ENCODE measurements at regions not wholly inside any gene's neighbourhood (a gene's known extent, or its start where the extent isn't known, plus 50 kb on each side); places are given as distances from the start of the nearest gene placed in this dataset.

GRCh38 chr5:103891151-103891550 is 328.6 kb upstream of the NUDT12 start:
- H3K27me3 ChIP-seq (replicated peaks) = no peaks in the 10 kb centered on the region
- H3K27ac ChIP-seq = no peak overlapping the region
- no peak overlapping the region for H3K4me3 ChIP-seq (ENCODE audit: low read depth, low read length)
- TF ChIP-seq, protein P1, sequence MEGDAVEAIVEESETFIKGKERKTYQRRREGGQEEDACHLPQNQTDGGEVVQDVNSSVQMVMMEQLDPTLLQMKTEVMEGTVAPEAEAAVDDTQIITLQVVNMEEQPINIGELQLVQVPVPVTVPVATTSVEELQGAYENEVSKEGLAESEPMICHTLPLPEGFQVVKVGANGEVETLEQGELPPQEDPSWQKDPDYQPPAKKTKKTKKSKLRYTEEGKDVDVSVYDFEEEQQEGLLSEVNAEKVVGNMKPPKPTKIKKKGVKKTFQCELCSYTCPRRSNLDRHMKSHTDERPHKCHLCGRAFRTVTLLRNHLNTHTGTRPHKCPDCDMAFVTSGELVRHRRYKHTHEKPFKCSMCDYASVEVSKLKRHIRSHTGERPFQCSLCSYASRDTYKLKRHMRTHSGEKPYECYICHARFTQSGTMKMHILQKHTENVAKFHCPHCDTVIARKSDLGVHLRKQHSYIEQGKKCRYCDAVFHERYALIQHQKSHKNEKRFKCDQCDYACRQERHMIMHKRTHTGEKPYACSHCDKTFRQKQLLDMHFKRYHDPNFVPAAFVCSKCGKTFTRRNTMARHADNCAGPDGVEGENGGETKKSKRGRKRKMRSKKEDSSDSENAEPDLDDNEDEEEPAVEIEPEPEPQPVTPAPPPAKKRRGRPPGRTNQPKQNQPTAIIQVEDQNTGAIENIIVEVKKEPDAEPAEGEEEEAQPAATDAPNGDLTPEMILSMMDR (IDR thresholded peaks at IDR 0.05; ENCODE audit: low read depth, low read length, missing control alignments) = no peak
- DNase-seq = no peak
- in situ Hi-C loops (cut with HindIII; ENCODE audit: low pct_ligation_motif_present, low sequenced_read_pairs) = no loop called here
- no peaks in the 10 kb centered on the region for H3K36me3 ChIP-seq (replicated peaks)

- TF ChIP-seq, protein P1 (IDR thresholded peaks at IDR 0.05; ENCODE audit: low read depth, low read length, missing control alignments) = no peak
- Histone ChIP-seq H3K36me3 (replicated peaks) (no peaks in the 10 kb centered on the region), H3K27me3 (replicated peaks) (no peaks in the 10 kb centered on the region), H3K27ac (no peak overlapping the region), H3K4me3 (ENCODE audit: low read depth, low read length) (no peak overlapping the region)
- in situ Hi-C loops (cut with HindIII; ENCODE audit: low pct_ligation_motif_present, low sequenced_read_pairs) = no loop called here
- no peak for DNase-seq
Measured at GRCh38 chr5:103890313-103890712, 327.7 kb upstream of the NUDT12 start.

DNA sequence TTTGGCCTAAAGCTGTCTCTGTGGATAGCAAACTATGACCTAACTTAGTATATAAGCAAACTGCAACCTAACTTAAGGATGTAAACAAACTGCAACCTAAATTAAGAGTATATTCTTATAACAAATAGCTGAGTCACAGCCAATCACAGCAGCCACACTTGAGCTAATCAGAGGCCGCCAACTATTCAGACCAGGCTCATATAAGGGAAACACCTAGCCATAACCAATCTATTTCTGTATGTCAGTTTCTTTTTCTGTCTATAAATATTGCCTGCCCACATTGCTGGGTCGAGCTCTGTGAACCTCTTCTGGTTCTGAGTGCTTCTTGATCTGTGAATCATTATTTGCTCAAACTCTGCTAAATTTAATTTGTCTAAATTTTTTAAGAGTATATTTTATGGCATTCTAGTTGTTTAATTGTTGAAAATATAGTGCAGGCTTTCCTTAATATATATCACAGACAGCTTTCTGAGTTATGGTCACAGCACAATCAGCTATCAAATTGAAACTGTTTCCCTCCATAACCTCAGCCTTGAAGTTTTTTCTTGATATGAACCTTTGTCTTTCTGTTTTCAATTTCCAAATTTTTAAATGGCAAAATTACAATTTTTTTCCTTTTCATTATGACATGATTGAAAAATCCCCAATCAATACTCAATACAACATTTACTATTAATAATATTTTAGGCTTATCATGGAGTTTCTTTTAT is 327.1 kb upstream of the NUDT12 start:
- Histone ChIP-seq H3K4me3 (ENCODE audit: low read depth, low read length) (no peak overlapping the region), H3K27me3 (replicated peaks) (no peaks in the 10 kb centered on the region), H3K27ac (no peak overlapping the region), H3K36me3 (replicated peaks) (no peaks in the 10 kb centered on the region)
- TF ChIP-seq, protein P1 (IDR thresholded peaks at IDR 0.05; ENCODE audit: low read depth, low read length, missing control alignments) = no peak
- no peak for DNase-seq
- in situ Hi-C loops (cut with HindIII; ENCODE audit: low pct_ligation_motif_present, low sequenced_read_pairs) = no loop called here

- Histone ChIP-seq H3K36me3 (replicated peaks) (no peaks in the 10 kb centered on the region), H3K27me3 (replicated peaks) (no peaks in the 10 kb centered on the region), H3K4me3 (ENCODE audit: low read depth, low read length) (no peak overlapping the region), H3K27ac (no peak overlapping the region)
- no peak for DNase-seq
- in situ Hi-C loops (cut with HindIII; ENCODE audit: low pct_ligation_motif_present, low sequenced_read_pairs) = no loop called here
- TF ChIP-seq, protein P1 (IDR thresholded peaks at IDR 0.05; ENCODE audit: low read depth, low read length, missing control alignments) = no peak
Measured at GRCh38 chr5:103886826-103887225, 324.2 kb upstream of the NUDT12 start.

DNA sequence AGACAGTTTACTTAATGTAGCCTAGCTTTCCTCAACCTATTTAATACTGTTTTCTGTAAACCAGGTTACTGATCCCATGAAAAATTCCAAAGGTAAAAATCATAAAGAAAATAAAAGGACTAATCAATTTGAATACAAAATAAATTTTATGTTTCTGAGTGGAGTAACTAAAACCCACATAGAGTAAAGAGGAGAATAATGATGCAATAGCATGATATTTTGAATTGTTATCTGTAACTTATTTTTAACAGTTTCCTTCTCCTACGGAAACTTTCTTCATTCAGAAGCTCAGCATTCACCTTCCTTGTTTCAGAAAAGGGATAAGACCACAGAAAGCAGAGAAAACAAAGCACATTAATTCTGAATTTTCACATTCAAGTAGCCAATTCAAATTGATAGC is 320.6 kb upstream of the NUDT12 start:
- Histone ChIP-seq H3K27me3 (replicated peaks) (no peaks in the 10 kb centered on the region), H3K4me3 (ENCODE audit: low read depth, low read length) (no peak overlapping the region), H3K36me3 (replicated peaks) (no peaks in the 10 kb centered on the region), H3K27ac (no peak overlapping the region)
- TF ChIP-seq, protein P1 (IDR thresholded peaks at IDR 0.05; ENCODE audit: low read depth, low read length, missing control alignments) = no peak
- DNase-seq = no peak
- in situ Hi-C loops (cut with HindIII; ENCODE audit: low pct_ligation_motif_present, low sequenced_read_pairs) = no loop called here

DNA sequence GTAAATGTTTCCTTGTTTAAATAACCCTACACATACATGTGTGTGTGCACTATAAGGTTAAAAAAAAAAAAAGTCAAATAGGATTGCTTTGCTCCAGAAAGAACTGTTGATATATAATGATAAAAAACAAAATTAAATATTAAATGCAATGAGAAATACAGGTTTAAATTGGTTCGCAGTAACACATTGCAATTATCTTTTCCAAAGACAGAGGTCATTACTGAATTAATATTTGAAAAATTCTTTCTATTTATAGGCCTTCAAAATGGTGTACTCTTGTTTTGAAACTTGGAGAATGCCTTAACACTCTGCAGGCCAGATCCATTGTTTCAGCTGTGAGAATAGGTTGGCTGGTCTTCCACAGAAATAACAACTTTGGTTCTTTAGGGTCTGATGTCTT is 319.0 kb upstream of the NUDT12 start:
- Histone ChIP-seq H3K4me3 (ENCODE audit: low read depth, low read length) (no peak overlapping the region), H3K36me3 (replicated peaks) (no peaks in the 10 kb centered on the region), H3K27me3 (replicated peaks) (no peaks in the 10 kb centered on the region), H3K27ac (no peak overlapping the region)
- in situ Hi-C loops (cut with HindIII; ENCODE audit: low pct_ligation_motif_present, low sequenced_read_pairs) = no loop called here
- no peak for DNase-seq
- TF ChIP-seq, protein P1 (IDR thresholded peaks at IDR 0.05; ENCODE audit: low read depth, low read length, missing control alignments) = no peak
